GM19351 (cell line): ENCODE measurements at regions not wholly inside any gene's neighbourhood (a gene's known extent, or its start where the extent isn't known, plus 50 kb on each side); places are given as distances from the start of the nearest gene placed in this dataset.

ENCODE experiments used
- ATAC-seq: cut with Tn5 transposase; IDR thresholded peaks from one replicate; pipeline ENCODE4 v1.9.1; 2021; ENCODE audit warnings: mild to moderate bottlenecking, moderate library complexity; ENCODE audit not compliant: unreplicated experiment

DNA sequence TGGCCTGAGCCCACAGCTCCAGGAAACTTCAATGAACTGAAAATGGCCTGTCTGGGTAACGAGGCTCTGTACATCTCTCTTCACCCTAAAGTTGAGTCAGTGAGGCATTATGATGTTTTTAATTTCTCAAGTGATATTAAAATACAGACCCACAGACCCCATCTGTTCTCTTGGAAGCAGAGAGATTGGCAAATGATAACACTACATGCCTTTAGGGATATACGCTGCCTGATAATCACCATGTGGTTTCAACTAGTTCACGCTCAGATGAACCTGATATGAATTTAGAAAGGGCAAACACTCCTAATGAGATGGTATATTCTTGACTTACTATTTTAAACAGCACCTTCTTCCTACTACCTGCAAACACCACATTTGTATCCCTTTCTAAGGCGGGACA, 127.5 kb downstream of the RFC3 start:
- no peak for ATAC-seq

DNA sequence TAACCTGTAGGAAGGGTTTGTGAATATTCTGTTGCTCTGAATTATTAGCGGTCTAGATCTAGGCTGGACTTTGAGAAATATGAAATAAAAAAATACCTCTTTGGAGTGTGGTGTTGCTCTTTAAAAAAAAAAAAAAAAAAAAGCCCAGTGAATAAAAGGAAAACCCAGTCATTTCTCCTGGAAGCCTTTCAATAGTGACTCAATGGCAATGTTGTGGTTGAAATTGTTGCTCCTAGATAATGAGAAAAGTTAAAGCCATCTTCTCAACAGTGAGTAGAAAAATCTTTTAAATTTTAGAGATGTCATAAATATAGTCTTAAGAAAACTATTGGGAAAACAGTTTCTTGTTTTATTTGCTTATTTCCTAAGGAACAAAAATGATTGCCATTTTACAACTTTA, 135.3 kb downstream of the RFC3 start:
- ATAC-seq = no peak

DNA sequence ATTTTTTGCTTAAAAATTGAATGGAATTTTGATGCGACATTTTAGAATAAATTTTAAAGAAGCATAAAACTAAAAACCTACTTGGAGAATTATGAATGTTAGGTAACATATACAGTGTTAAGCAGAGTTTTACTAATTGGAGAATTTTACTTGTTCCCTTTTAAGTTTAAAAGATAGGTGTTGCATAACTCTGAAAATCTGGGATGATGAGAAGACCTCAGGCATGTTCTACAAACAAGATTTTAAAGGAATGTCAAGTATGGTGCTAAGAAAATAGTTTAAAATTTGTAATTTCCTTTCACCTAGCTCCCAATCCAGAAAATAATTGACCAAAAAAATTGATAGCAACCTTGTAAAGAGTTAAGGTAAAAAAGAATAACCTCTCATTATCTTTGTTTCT, 135.8 kb downstream of the RFC3 start:
- no peak for ATAC-seq

DNA sequence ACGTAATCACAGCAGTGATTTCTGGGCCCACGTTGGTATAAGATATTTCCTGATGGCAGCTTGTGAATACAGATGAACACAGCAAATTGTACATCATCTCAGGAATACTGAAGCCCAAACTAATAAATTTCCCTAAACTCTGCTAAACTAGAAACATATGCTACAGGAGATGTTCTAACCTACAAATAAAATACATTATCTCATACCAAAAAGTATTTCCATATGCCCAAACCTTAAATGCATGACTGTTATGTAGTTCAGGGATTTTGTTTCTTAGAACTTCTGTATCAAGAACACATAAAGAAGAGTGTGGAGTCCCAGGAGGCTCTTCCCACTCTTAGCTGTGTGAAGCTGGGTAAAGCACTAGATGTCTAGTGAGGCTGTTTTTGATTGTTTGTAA, 138.4 kb downstream of the RFC3 start:
- no peak for ATAC-seq

DNA sequence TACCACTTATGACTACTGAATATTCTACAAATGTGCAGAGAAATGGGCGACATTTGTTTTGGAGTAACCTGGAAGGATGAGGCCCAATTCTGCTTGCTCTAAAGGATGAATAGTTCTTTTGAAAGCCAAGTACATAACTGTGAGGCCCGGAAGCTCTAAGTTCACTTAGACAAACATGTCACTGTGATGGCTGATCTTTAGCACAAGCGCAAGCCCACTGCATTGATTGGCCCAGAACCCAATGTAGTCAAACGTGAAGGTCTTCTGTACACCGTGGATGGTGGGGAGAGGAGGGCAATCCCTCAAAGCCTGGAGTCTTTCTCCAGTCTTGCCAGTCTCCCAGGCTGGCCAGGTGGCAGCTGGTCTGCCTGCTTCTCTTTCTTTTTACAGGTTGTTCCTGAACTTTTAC, 139.6 kb downstream of the RFC3 start:
- no peak for ATAC-seq

DNA sequence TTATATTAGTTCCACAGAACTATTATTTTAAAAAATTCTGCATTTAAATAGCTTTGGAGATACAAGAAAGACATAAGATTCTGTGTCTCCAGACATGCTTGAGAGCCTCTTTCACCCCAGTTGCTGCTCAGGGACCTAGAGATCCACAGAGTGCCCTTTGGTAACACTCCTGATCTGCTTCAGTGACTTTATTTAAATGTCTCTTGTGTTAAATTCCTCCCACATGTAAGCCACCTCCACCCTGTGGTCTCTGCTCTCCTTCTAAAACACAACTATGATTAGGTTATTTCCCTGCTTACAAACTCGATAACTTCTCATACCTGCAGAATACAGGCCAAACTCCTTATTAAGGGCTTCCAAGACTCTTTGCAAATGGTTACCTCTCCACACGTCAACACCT, 141.0 kb downstream of the RFC3 start:
- no peak for ATAC-seq

DNA sequence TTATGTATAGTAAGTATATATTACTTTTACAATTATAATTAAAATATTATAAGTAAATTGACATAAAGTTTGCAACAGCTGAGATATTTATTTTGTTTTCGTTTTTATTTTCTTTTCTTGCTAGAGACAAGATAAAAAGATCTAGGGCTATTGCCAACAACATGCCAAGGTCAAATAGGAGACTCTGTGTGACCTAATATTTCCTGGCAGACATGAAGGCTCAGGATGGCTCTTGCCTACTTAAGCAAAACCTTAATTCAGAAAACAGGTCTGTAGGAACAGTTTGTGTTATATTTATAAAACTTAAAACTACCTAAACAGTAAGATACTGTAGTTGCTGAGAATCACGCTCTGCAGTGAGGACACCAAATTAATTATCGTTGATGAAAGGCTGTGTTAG, 145.2 kb downstream of the RFC3 start:
- no peak for ATAC-seq

DNA sequence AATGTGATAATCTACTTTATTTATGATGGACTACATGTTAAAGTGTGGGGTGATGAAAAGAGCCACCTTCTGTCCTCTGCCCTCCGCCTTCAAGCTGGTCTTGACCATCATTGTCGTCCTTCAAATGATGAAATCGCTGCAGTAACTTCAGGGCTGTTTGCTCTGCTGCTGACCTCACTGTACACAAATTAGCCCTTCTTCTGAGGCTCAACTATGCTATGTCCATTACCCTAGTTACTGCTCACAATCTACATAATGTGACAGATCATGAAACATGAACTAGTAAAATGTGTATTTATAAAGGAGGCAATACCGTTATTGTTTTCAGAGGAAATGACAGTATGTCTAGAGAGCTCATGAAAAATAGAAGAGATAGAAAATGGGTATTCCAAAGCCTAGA, 145.9 kb downstream of the RFC3 start:
- no peak for ATAC-seq

DNA sequence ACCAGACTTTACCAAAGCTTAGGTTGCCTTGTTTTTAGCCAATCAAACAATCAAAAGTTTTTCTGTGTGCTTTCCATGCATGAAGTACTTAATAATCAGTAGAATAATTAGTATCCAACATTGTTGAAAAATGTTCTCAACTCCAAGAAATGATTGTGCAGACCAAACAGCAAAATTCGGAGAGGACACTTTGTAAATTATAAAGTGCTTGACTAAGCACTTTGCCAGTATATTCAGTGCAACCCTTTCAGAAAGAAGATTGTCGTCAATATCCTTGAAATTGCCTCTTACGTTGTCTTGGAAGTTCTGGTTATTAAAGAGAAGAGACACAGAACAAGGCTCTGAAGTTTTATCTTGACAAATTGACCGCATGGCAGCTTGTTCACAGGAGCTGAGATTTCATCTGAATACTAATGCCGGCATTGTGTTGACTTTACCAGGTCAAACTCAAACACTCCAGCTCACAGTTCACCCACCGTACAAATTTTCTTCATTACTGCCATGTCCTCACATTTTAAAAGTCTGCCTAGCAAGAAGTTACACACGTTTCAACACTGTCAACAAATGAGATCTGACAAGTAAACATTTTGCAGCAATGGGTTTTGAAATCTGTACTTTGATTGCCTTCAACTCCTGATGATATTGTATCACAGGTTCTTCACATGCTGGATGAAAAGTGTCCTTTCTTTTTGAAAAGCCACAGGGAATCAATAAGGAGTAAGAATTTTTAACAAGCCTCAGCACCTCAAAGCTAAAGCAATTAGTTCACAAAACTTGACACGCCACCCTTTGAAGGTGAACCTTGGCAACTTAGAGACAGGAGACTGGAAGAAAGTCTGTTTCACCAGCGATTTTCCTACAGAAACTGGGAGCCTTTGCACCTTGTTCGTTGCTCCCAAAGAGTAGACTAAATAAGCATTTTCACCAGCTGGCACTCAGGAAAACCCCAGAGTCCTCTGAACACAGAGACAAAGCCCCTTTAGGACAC, 150.9 kb downstream of the RFC3 start:
- no peak for ATAC-seq

DNA sequence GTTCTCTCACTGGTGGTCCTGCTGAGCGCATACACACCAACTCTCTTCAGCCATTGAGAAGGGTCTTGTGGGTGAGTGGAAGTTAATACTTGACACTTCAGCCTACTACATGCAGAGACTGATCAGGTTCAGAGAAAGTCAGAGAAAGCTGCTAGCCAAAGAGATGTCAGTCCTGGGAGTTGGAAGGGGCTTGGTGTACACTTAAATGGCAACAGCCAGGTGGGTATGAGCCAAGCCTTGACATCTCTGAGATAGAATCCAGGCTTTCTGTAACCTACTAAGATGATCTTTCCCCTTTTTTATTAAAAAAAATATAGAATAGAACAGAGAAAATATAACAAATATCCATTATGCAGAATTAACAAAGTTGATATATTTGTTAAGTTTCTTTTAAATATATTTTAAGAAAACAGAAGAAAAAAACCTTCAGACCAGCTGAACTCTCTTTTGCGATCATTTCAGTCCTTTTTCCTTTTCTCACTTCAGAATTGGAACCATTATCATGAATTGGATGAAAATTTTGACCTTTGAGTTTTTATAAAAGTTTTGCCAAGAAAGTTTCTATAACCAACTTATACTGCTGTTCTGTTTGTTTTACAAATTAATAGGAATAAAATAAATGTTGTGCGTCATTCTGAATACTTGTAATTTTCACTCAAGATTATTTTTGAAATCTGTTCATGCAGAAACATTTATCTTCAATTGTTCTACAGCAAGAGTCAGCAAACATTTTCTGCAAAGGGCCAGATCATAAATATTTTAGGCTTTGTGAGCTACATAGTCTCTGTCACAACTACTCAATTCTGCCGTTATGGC, 153.0 kb downstream of the RFC3 start:
- ATAC-seq = no peak

DNA sequence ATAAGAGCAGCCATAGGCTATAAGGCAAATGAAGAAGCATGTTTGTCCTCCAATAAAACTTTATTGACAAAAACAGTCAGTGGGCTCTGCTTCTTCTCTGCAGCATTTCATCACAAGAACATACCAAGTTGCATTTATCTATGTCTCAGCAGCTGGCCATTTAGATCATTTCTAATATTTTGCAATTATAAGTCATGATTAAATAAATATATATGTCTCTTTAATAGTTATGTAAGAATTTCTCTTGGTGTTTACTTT, 153.5 kb downstream of the RFC3 start:
- ATAC-seq = no peak

DNA sequence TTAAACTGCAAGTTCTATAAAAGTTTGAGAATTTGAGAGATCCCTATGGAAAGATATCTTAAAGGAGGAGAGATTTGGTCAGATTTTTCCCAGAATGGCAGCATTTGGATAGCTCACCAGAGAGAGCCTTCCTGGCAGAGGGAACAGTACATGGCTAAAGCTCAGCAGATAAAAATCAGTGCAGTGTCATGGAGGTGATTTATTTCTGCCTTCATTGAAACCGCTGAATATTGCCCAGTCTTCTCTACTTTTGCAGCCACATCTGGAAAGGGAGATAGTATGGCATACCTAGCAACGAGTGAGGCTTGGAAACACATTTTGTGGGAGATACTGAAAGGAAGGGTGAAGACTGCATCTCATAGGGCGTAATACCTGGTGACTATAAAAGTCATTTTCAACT, 155.2 kb downstream of the RFC3 start:
- no peak for ATAC-seq

DNA sequence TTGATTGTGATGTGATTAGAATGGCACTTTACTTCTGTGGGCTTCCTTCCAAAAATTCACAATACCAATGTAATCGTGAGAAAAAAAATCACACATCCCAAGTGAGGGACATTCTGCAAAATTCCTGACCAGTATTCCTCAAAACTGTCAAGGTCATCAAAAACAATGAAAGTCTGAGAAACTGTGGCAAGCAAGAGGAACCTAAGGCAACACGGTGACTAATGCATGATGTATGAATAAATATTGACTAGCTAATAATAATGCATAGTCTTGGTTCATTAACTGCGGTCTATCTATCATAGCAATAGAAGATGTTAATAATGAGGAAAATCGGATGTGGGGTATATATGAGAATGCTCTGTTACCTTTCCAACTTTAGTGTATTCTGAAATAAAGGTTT, 159.0 kb downstream of the RFC3 start:
- no peak for ATAC-seq

DNA sequence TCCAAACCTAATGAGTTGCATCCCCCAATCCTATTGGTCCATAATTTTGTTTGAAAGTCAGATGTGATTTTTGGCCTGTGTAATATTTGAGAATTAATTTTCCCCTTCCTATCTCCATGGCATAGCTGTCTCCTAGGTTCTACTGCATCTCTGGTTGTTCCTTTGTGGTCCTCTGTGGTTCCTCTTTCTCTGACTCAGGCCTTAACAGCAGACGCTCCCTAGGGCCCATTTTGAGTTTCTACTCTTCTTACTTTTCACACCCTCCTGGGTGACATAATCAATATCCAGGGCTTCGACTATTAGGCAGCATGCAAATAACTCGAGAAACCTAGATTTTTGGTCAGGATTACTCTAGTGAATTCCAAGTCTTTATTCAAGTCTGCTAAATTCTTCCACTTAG, 160.7 kb downstream of the RFC3 start:
- ATAC-seq = peak; percentile 58

DNA sequence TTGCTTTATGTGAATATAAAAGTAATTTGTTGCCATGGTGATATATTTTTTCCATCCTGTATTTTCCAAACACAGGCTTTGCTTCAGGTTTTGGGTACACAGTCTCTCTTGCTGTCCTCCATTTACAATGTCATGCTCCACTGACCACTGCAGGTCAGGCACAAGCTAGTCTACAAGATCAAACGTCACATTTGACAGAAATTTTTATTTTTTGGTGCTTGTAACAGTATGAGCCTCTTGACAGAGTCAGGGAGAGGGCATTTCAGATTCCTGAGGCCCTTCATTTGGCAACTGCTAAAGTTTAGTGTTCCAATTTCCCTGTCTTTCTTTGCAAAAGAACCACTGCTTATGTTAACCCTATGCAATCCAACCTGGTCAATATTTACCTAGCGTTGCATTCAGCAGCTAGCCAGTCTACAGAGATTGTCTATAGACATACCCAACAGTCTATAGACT, 175.0 kb downstream of the RFC3 start:
- no peak for ATAC-seq

DNA sequence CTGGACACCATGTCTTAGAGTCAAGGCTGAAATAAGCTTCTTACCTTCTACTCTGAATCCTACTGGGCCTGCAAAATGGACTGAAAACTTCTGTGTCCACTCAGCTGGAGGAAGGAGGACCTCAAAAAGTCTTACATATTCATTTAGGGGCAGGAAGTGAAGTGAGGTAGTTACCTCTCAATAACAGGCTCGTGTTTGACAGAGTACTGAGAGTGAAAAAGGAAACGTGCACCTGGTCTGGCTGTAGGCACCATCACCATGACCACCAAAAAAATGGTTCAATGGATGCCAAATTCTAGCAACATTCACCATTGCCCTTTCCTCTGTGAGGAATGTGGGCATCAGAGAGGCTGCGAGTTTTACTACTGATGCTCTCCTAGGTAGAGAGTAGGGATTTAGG, 176.2 kb downstream of the RFC3 start:
- peak; percentile 78 for ATAC-seq

DNA sequence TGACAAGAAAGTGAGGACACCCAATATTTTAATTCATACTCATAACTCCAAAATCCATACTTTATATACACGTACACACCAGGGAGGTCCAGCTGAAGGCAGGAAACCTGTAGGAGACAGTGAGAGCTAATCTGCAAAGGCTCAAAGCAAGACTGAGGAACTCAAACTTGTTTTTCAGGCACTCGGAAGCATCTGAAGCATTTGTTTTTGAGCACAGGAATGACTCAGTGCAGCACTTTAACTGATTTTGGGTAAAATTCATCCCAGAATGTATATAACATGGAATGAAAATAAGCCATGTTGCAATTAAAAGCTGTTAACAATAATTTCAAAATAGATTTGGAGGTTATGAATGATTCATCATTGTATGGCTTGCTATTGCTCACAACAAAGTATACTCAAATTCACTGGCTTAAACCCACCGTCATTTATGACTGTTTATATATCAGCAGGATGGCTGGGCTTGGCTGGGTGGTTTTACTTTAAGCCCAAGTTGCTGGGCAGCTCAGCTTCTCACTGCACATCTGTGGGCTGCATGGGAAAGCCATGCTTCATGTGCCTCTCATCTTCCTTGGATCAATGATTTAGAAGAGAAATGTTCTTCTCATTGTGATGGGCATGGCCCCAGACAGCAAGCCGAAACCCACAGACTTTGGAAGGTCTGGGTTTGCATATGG, 177.0 kb downstream of the RFC3 start:
- ATAC-seq = no peak

DNA sequence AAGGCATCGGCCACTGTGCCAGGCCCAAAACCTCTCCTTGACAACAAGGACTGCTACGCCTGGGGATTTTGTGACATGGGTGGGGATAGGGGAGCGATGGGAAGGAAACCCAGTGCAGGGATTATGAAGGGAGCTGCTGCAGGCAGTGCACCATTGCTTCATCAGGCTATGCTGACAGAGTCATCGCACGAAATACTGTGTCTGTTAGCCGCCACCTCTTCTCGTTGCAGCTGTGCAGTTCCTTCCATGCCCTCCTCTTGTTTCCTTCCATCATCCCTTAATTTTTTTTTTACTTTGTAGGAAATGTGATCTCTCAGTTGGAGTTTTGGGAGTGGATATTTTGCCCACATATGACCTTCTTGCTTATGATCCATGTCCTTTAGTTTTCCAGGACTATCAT, 178.7 kb downstream of the RFC3 start:
- no peak for ATAC-seq

DNA sequence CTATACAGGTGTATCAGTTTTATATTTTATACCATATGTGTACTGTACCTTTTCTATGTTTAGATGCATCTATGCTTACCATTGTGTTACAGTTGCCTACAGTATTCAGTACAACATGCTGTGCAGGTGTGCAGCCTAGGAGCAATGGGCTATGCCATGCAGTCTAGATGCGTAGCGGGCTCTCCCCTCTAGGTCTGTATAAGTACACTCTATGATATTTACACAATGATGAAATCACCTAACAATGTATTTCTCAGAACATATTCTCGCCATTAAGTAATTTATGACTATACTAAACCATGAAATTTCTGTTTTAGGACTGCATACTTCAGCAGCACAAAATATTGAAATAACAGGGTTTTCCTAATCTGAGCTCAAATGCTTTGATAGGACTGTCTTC, 179.6 kb downstream of the RFC3 start:
- ATAC-seq = no peak

DNA sequence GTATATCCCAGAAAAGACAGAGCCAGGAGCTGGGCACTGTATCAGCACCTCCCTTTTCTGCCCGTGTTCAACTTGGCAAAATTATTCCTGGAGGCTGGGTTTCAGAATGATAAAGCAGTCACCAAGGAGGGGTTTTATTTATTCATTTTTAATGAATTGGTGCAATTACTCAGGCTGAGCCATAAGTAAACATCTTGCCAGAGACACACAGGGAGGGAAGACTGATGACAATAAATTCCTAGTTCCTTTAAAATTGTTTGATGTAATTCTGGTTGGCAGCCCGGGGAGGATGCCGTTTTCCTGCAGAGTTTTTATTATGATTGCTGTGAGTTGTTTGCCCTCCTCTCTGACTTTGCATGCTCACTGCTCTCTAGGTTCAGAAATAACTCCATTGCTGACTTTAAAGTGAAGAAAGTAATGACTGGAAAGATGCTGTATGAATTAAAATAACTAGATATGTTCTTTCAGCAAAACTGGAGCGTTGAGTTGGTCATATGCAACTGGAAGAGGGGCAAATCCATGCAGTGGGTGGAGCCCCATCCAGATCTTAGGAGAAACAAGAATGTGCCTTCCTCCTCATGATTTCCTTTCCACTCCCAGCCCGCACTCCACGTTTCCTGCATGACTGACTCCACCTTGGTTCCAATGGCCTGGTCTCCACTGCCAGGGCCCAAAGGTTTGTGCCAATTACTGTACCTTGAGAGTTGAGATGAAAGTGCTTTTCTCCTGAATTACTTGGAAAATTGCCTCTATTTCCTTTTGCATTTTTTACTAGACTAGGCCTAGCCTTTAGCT, 182.1 kb downstream of the RFC3 start:
- ATAC-seq = no peak

DNA sequence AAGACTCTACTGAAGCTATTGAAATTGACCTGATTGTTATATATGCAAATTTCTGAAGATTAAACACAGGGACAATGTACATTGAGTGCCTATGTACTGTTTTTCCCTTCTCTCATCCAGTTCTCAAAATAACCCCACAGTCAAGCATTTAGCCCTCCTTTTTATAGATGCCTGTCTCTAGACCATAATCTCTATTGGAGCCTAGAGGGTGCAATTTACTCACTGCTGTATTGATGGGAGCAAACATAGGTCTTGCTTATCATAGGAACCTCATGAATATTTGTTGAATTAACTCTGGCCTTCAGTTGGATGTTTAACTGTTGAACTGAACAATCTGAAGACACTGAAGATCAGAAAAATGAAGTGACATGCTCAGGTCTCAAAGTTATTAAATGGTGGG, 183.0 kb downstream of the RFC3 start:
- no peak for ATAC-seq
